ENCODE measurements at regions not wholly inside any gene's neighbourhood (a gene's known extent, or its start where the extent isn't known, plus 50 kb on each side); places are given as distances from the start of the nearest gene placed in this dataset.

DNA sequence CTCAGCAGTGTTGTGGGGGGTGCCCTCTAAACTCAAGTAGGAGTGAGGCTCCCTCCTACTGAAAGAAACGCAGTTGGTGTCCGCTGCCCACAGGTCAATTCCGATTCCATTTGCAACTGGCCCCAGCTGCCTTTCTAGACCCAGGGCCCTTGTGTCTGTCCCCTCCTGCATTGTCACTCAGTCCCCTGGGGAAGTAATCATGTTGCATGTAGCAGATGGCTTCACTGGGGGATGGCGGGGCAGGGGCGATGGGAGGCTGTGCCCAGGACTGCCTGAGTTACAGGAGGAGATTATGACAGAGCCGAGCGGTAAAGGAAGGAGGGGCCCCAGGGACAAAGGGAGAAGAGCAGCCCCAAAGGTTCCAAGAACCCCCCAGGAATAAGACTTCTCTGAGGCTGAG, 62.5 kb upstream of the SH3RF3 start:
- TF ChIP-seq, protein P1, sequence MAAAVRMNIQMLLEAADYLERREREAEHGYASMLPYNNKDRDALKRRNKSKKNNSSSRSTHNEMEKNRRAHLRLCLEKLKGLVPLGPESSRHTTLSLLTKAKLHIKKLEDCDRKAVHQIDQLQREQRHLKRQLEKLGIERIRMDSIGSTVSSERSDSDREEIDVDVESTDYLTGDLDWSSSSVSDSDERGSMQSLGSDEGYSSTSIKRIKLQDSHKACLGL (CRISPR knock-in tag; IDR thresholded peaks at IDR 0.05), result no peak
- TF ChIP-seq NONO (IDR thresholded peaks at IDR 0.05), result no peak
- TF ChIP-seq NONO (CRISPR knock-in tag; conservative IDR thresholded peaks at IDR 0.05), result no peak
- TF ChIP-seq, protein P2, sequence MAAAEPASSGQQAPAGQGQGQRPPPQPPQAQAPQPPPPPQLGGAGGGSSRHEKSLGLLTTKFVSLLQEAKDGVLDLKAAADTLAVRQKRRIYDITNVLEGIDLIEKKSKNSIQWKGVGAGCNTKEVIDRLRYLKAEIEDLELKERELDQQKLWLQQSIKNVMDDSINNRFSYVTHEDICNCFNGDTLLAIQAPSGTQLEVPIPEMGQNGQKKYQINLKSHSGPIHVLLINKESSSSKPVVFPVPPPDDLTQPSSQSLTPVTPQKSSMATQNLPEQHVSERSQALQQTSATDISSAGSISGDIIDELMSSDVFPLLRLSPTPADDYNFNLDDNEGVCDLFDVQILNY (CRISPR knock-in tag; conservative IDR thresholded peaks at IDR 0.05), result no peak
- TF ChIP-seq, protein P3, sequence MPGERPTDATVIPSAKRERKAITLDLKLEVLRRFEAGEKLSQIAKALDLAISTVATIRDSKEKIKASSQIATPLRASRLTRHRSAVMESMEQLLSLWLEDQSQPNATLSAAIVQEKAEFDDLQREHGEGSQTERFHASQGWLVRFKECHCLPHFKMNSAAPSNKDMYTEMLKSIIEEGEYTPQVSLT (CRISPR knock-in tag; IDR thresholded peaks at IDR 0.05; ENCODE audit: borderline replicate concordance, low read depth), result no peak
- no peak for TF ChIP-seq JUN (CRISPR knock-in tag; IDR thresholded peaks at IDR 0.05)
- no peak for TF ChIP-seq ZNF234 (CRISPR knock-in tag; conservative IDR thresholded peaks at IDR 0.05)
- no peak for TF ChIP-seq ZNF12 (CRISPR knock-in tag; IDR thresholded peaks at IDR 0.05)
- TF ChIP-seq IKZF1 (IDR thresholded peaks at IDR 0.05), result no peak
- TF ChIP-seq, protein P4, sequence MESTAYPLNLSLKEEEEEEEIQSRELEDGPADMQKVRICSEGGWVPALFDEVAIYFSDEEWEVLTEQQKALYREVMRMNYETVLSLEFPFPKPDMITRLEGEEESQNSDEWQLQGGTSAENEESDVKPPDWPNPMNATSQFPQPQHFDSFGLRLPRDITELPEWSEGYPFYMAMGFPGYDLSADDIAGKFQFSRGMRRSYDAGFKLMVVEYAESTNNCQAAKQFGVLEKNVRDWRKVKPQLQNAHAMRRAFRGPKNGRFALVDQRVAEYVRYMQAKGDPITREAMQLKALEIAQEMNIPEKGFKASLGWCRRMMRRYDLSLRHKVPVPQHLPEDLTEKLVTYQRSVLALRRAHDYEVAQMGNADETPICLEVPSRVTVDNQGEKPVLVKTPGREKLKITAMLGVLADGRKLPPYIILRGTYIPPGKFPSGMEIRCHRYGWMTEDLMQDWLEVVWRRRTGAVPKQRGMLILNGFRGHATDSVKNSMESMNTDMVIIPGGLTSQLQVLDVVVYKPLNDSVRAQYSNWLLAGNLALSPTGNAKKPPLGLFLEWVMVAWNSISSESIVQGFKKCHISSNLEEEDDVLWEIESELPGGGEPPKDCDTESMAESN (CRISPR knock-in tag; conservative IDR thresholded peaks at IDR 0.05), result no peak
- TF ChIP-seq ZNF350 (CRISPR knock-in tag; IDR thresholded peaks at IDR 0.05; ENCODE audit: borderline replicate concordance, low read depth), result no peak
- TF ChIP-seq, protein P5, sequence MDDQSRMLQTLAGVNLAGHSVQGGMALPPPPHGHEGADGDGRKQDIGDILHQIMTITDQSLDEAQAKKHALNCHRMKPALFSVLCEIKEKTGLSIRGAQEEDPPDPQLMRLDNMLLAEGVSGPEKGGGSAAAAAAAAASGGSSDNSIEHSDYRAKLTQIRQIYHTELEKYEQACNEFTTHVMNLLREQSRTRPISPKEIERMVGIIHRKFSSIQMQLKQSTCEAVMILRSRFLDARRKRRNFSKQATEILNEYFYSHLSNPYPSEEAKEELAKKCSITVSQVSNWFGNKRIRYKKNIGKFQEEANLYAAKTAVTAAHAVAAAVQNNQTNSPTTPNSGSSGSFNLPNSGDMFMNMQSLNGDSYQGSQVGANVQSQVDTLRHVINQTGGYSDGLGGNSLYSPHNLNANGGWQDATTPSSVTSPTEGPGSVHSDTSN (CRISPR knock-in tag; IDR thresholded peaks at IDR 0.05; ENCODE audit: borderline replicate concordance), result no peak
- no peak overlapping the region for H3K4me2 ChIP-seq (ENCODE audit: low read depth, low read length)
- in situ Hi-C loops (cut with HindIII; ENCODE audit: extremely low pct_ligation_motif_present, low pct_unique_long_range_greater_than_20kb) (no loop called here), intact Hi-C loops (cut with micrococcal nuclease; ENCODE audit: unreplicated experiment) (no loop called here)
- ChIA-PET POLR2A (no interaction called here), CTCF (ENCODE audit: low intra/inter-chr PET ratio, low total read pairs) (no interaction called here)
- H4K20me1 ChIP-seq (ENCODE audit: insufficient read depth, low read length), result no peaks in the 10 kb centered on the region
- FAIRE-seq, result no peak
- BruUV-seq (replicated peaks), result no TSS peak
- H3K27me3 ChIP-seq (ENCODE audit: control insufficient read depth in 1 of 2, insufficient read depth in 2 of 2, low read length in 2 of 2), result no peaks in the 10 kb centered on the region
- H3K4me1 ChIP-seq (ENCODE audit: insufficient read depth, low read length), result peaks cover 85% of the 10 kb centered on the region
- no peaks in the 10 kb centered on the region for H3K36me3 ChIP-seq (replicated peaks in 1 of 2; ENCODE audit: control insufficient read depth in 1 of 2, insufficient read depth in 2 of 2, low read length in 2 of 2)
- no peak for DNase-seq (ENCODE audit: low spot score)
- no peak overlapping the region for H3K27ac ChIP-seq (ENCODE audit: extremely low read length, insufficient read depth, low read length)
- no peaks in the 10 kb centered on the region for H3K9me3 ChIP-seq (ENCODE audit: low read length)
- no peak overlapping the region for H2AFZ ChIP-seq (ENCODE audit: low read length)
- H3K9ac ChIP-seq (ENCODE audit: insufficient read depth, low read depth, low read length), result no peak overlapping the region
- H3K4me3 ChIP-seq (replicated peaks in 1 of 3; ENCODE audit: insufficient read depth in 1 of 3, low read depth in 2 of 3, low read length in 3 of 3), result no peak overlapping the region
- 92% methylated on average over 7 of the region's 7 CpGs for WGBS (ENCODE audit: low lambda C conversion rate)
- no peaks in the 10 kb centered on the region for H3K79me2 ChIP-seq (ENCODE audit: insufficient read depth, low read length)
- no peak for ATAC-seq
